HFFc6 (cell line): ENCODE measurements at regions not wholly inside any gene's neighbourhood (a gene's known extent, or its start where the extent isn't known, plus 50 kb on each side); places are given as distances from the start of the nearest gene placed in this dataset.
"Not testable (repeated sequence)": the region's sequence is repeated elsewhere in the genome, so short reads cannot be mapped to it uniquely, and the experiment has no call there.

Source experiments
- DNase-seq: peaks from one replicate; pipeline ENCODE4 v3.0.0-alpha.2; 2018
- H3K27ac Mint-ChIP-seq: 2 replicates; pipeline ENCODE4 v1.8.0; 2020; ENCODE audit warnings: mild to moderate bottlenecking, mixed read lengths
- H3K27me3 Mint-ChIP-seq: 2 replicates; pipeline ENCODE4 v1.8.0; 2021; ENCODE audit warnings: mild to moderate bottlenecking, moderate library complexity, mixed read lengths; ENCODE audit not compliant: insufficient read depth
- H3K36me3 Mint-ChIP-seq: 2 replicates; pipeline ENCODE4 v1.8.0; 2021; ENCODE audit warnings: low read depth, mixed read lengths
- H3K4me1 Mint-ChIP-seq: 2 replicates; pipeline ENCODE4 v1.8.0; 2020; ENCODE audit warnings: low read depth, mixed read lengths
- H3K4me3 Mint-ChIP-seq: 2 replicates; pipeline ENCODE4 v1.8.0; 2020; ENCODE audit warnings: mild to moderate bottlenecking, moderate library complexity, mixed read lengths
- H3K9me3 Mint-ChIP-seq: 2 replicates; pipeline ENCODE4 v1.8.0; 2020; ENCODE audit warnings: mild to moderate bottlenecking, mixed read lengths
- CTCF ChIP-seq: fragments of 200-600 bp; sonication (generic); IDR thresholded peaks from 2 replicates; pipeline ENCODE4 v1.5.0; 2021; ENCODE audit warnings: antibody characterized with exemption, mild to moderate bottlenecking

- H3K4me1 Mint-ChIP-seq: no peaks in the 10 kb centered on the region
Observed at GRCh38 chr5:74975582-74975981, 76.8 kb downstream of the GCNT4 start.

GRCh38 chr5:74974451-74975091, 77.8 kb downstream of the GCNT4 start:
- no peak overlapping the region for H3K4me3 Mint-ChIP-seq

More at GRCh38 chr5:74975582-74975981, 76.8 kb downstream of the GCNT4 start:
- Mint-ChIP-seq H3K36me3 (peaks cover 9% of the 10 kb centered on the region), H3K9me3 (peaks cover 12% of the 10 kb centered on the region), H3K27me3 (no peaks in the 10 kb centered on the region; the same call in 1 of the 2 replicates), H3K27ac (no peak overlapping the region), H3K4me3 (no peak overlapping the region)
- DNase-seq: no peak
- TF ChIP-seq CTCF: no peak

GRCh38 chr5:74973694-74974093, 78.7 kb downstream of the GCNT4 start:
- Mint-ChIP-seq H3K27me3 (no peaks in the 10 kb centered on the region; the same call in 1 of the 2 replicates), H3K27ac (no peak overlapping the region), H3K36me3 (peaks cover 9% of the 10 kb centered on the region), H3K4me3 (no peak overlapping the region), H3K9me3 (peaks cover 12% of the 10 kb centered on the region), H3K4me1 (no peaks in the 10 kb centered on the region)
- DNase-seq: no peak
- TF ChIP-seq CTCF: no peak

More at GRCh38 chr5:74974451-74975091, 77.8 kb downstream of the GCNT4 start:
- Mint-ChIP-seq H3K9me3 (peaks cover 12% of the 10 kb centered on the region), H3K27ac (no peak overlapping the region), H3K4me1 (no peaks in the 10 kb centered on the region), H3K27me3 (no peaks in the 10 kb centered on the region; the same call in 1 of the 2 replicates), H3K36me3 (peaks cover 9% of the 10 kb centered on the region)
- no peak for DNase-seq
- no peak for TF ChIP-seq CTCF

- no peaks in the 10 kb centered on the region; the same call in 1 of the 2 replicates for H3K4me1 Mint-ChIP-seq
- no peak for DNase-seq
- no peaks in the 10 kb centered on the region; the same call in 1 of the 2 replicates for H3K27me3 Mint-ChIP-seq
- H3K27ac Mint-ChIP-seq: no peak overlapping the region
- H3K9me3 Mint-ChIP-seq: peaks cover 12% of the 10 kb centered on the region
- TF ChIP-seq CTCF: no peak
- no peak overlapping the region for H3K4me3 Mint-ChIP-seq
- H3K36me3 Mint-ChIP-seq: peaks cover 9% of the 10 kb centered on the region
Observed at GRCh38 chr5:74971947-74972460, 80.4 kb downstream of the GCNT4 start.

GRCh38 chr5:74970891-74971290, 81.5 kb downstream of the GCNT4 start:
- not testable (repeated sequence) for H3K36me3 Mint-ChIP-seq, H3K27ac Mint-ChIP-seq, DNase-seq, H3K4me3 Mint-ChIP-seq, H3K27me3 Mint-ChIP-seq, H3K4me1 Mint-ChIP-seq
- peaks cover 11% of the 10 kb centered on the region for H3K9me3 Mint-ChIP-seq

- no peak overlapping the region for H3K27ac Mint-ChIP-seq
- peaks cover 4% of the 10 kb centered on the region; the same call in 1 of the 2 replicates for H3K9me3 Mint-ChIP-seq
- TF ChIP-seq CTCF: no peak
- no peaks in the 10 kb centered on the region for H3K36me3 Mint-ChIP-seq
- DNase-seq: no peak
- H3K4me1 Mint-ChIP-seq: peaks cover 19% of the 10 kb centered on the region
- no peak overlapping the region for H3K4me3 Mint-ChIP-seq
- H3K27me3 Mint-ChIP-seq: peaks cover 3% of the 10 kb centered on the region
Observed at GRCh38 chr5:74969726-74970125, 82.6 kb downstream of the GCNT4 start.
